HEK293T (cell line): ENCODE measurements at regions not wholly inside any gene's neighbourhood (a gene's known extent, or its start where the extent isn't known, plus 50 kb on each side); places are given as distances from the start of the nearest gene placed in this dataset.

ENCODE experiments used
- BHLHE40 ChIP-seq: fragments of 450-650 bp; IDR thresholded peaks from 2 replicates; pipeline ENCODE4 v1.6.1; 2016; ENCODE audit warnings: mild to moderate bottlenecking, moderate library complexity, borderline replicate concordance
- CTBP1 ChIP-seq: fragments of 450-650 bp; IDR thresholded peaks from 2 replicates; pipeline ENCODE4 v1.6.1; 2016; ENCODE audit warnings: borderline replicate concordance
- SUZ12 ChIP-seq: fragments of 450-650 bp; IDR thresholded peaks from 2 replicates; pipeline ENCODE4 v1.6.1; 2016; ENCODE audit warnings: mild to moderate bottlenecking

DNA sequence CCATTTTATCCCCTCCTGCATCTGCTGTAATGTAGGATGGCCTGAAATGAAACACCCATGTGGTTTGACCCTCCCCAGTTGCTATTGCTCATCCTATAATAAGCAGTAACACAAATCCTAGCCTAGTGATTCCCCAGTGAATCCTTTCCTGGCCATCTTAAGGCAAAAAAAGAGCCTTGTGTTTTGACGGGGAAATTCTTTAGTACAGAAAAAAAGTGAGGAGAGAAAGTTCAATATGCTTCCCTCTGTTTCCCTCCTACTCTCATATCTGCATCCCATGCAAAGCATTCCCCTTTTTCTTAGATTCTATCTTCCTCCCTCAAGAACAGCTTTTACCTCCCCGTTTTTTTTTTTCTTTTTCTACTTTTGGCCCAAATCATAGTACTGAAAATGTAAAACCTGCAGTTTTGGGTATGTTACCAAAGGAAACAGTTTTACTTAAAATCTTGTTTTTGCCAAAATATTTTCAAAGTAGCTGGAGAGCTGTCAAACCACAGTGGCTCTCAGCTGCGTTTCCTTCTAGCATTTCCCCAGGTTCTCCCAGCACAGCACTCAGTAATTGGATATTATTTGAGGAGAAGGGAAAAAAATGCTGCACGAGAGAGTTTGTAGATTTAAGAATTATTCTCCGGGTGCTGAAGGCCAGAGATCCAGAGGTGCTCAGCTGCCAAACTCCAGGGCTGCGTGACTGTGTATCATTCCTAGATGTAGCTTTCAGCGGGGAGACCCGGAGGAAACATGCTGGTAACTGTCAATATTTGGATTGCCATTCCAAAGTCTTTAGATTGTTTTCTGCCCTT is 321.4 kb downstream of the NPR3 start:
- no peak for TF ChIP-seq BHLHE40
- TF ChIP-seq SUZ12: no peak
- no peak for TF ChIP-seq CTBP1
